Neural progenitor cell (in vitro differentiated cells): ENCODE measurements at regions not wholly inside any gene's neighbourhood (a gene's known extent, or its start where the extent isn't known, plus 50 kb on each side); places are given as distances from the start of the nearest gene placed in this dataset.

Source experiments
- DNase-seq: peaks from one replicate; pipeline ENCODE4 v3.0.0-alpha.2; 2016; ENCODE audit warnings: low spot score
- H2AFZ ChIP-seq: fragments of 200-600 bp; sonication (generic); replicated peaks from 2 replicates; pipeline ENCODE4 v1.6.1; 2016; ENCODE audit warnings: antibody characterized with exemption
- H3F3A ChIP-seq: fragments of 200-600 bp; sonication (generic); 2 replicates; pipeline ENCODE4 v1.6.1; 2016; ENCODE audit warnings: antibody characterized with exemption, low read depth
- H3K27ac ChIP-seq: fragments of 200-600 bp; sonication (generic); 2 replicates; pipeline ENCODE4 v1.5.1; 2016; ENCODE audit warnings: mild to moderate bottlenecking
- H3K27me3 ChIP-seq: fragments of 200-600 bp; sonication (generic); 2 replicates; pipeline ENCODE4 v1.6.1; 2016; ENCODE audit warnings: mild to moderate bottlenecking, moderate library complexity
- H3K36me3 ChIP-seq: fragments of 200-600 bp; sonication (generic); 2 replicates; pipeline ENCODE4 v1.5.1; 2016
- H3K4me1 ChIP-seq: fragments of 200-600 bp; sonication (generic); 2 replicates; pipeline ENCODE4 v1.6.1; 2016; ENCODE audit warnings: mixed run types
- H3K4me2 ChIP-seq: fragments of 200-600 bp; sonication (generic); 2 replicates; pipeline ENCODE4 v1.6.1; 2016
- H3K4me3 ChIP-seq: fragments of 200-600 bp; sonication (generic); 2 replicates; pipeline ENCODE4 v1.5.1; 2016
- H3K79me2 ChIP-seq: fragments of 200-600 bp; sonication (generic); 2 replicates; pipeline ENCODE4 v1.6.1; 2016; ENCODE audit warnings: low read depth
- H3K9ac ChIP-seq: fragments of 200-600 bp; sonication (generic); 2 replicates; pipeline ENCODE4 v1.6.1; 2016
- H3K9me3 ChIP-seq: fragments of 200-600 bp; sonication (generic); 2 replicates; pipeline ENCODE4 v1.5.1; 2016; ENCODE audit warnings: low read depth
- H4K20me1 ChIP-seq: fragments of 200-600 bp; sonication (generic); 2 replicates; pipeline ENCODE4 v1.6.1; 2016; ENCODE audit warnings: low read depth
- H3K27ac Mint-ChIP-seq: 3 replicates; pipeline ENCODE4 v1.8.0; 2021; ENCODE audit warnings: mixed read lengths
- H3K27me3 Mint-ChIP-seq: 2 replicates; pipeline ENCODE4 v1.8.0; 2022; ENCODE audit warnings: low read depth, mild to moderate bottlenecking, inconsistent platforms, moderate library complexity, mixed read lengths; ENCODE audit not compliant: insufficient read depth
- H3K36me3 Mint-ChIP-seq: 3 replicates; pipeline ENCODE4 v1.8.0; 2021; ENCODE audit warnings: mixed read lengths
- H3K4me1 Mint-ChIP-seq: 3 replicates; pipeline ENCODE4 v1.8.0; 2021; ENCODE audit warnings: mixed read lengths
- H3K4me3 Mint-ChIP-seq: 3 replicates; pipeline ENCODE4 v1.8.0; 2021; ENCODE audit warnings: mild to moderate bottlenecking, moderate library complexity, mixed read lengths
- H3K9me3 Mint-ChIP-seq: 3 replicates; pipeline ENCODE4 v1.8.0; 2020; ENCODE audit warnings: mixed read lengths
- EZH2 ChIP-seq: fragments of 200-600 bp; sonication (generic); IDR thresholded peaks from 2 replicates; pipeline ENCODE4 v1.6.1; 2017; ENCODE audit warnings: antibody characterized with exemption, mild to moderate bottlenecking, moderate library complexity
- EZH2phosphoT487 ChIP-seq: fragments of 200-600 bp; sonication (generic); IDR thresholded peaks from 2 replicates; pipeline ENCODE4 v1.6.1; 2017; ENCODE audit warnings: antibody characterized with exemption
- TF ChIP-seq, protein P1 (sequence below): fragments of 200-600 bp; sonication (generic); IDR thresholded peaks from 2 replicates; pipeline ENCODE4 v1.5.1; 2017; ENCODE audit warnings: antibody characterized with exemption, mild to moderate bottlenecking

DNA sequence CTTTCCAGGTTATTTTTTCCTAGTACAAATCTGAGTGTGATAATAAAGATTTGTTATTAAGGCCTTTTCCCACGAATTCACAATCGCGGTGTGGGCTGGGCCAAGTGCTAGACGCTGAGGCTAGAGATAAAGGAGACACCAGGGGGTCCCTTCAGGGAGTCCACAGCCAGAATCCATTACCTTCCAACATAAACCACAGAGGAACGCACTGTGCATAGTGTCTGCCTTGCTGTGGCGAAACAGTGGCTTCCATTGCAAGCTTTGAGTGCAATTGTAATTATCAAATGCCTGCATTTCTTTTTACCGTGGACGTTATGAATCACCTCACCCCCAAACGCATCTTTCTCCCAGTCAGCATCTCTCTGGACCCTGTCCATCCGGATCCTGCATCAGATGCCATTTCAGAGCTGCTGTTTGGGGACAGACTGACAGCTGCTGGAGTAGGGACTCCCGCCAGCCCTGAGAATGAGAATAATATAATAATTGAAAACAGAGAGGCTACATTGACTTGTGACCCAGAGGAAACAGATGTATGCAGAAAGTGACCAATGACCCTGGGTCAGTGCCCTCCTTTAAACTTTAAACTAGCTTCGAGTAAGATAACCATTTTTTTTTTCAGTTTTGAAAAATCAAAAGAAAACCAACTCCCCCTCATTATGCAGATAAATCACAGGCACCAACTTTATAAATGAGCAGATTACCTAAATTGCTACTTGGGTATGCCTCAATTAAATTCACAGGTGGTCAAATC lies 456.2 kb upstream of the NRP1 start:
- Histone ChIP-seq H3K4me3 (no peak overlapping the region), H3K36me3 (no peaks in the 10 kb centered on the region), H3K79me2 (no peaks in the 10 kb centered on the region), H3K27ac (no peak overlapping the region), H2AFZ (no peak overlapping the region), H3K4me1 (peaks cover 14% of the 10 kb centered on the region), H3K4me2 (no peak overlapping the region), H4K20me1 (no peaks in the 10 kb centered on the region), H3K9ac (no peak overlapping the region), H3K27me3 (no peaks in the 10 kb centered on the region), H3F3A (no peaks in the 10 kb centered on the region), H3K9me3 (no peaks in the 10 kb centered on the region)
- Mint-ChIP-seq H3K9me3 (no peaks in the 10 kb centered on the region), H3K27ac (peak overlapping the region; percentile 43), H3K36me3 (no peaks in the 10 kb centered on the region), H3K27me3 (peaks cover 2% of the 10 kb centered on the region), H3K4me3 (peak overlapping the region; percentile 19), H3K4me1 (peaks cover 28% of the 10 kb centered on the region)
- DNase-seq, result no peak
- TF ChIP-seq, protein P1, sequence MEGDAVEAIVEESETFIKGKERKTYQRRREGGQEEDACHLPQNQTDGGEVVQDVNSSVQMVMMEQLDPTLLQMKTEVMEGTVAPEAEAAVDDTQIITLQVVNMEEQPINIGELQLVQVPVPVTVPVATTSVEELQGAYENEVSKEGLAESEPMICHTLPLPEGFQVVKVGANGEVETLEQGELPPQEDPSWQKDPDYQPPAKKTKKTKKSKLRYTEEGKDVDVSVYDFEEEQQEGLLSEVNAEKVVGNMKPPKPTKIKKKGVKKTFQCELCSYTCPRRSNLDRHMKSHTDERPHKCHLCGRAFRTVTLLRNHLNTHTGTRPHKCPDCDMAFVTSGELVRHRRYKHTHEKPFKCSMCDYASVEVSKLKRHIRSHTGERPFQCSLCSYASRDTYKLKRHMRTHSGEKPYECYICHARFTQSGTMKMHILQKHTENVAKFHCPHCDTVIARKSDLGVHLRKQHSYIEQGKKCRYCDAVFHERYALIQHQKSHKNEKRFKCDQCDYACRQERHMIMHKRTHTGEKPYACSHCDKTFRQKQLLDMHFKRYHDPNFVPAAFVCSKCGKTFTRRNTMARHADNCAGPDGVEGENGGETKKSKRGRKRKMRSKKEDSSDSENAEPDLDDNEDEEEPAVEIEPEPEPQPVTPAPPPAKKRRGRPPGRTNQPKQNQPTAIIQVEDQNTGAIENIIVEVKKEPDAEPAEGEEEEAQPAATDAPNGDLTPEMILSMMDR, result no peak
- TF ChIP-seq EZH2phosphoT487 (no peak), EZH2 (no peak)

DNA sequence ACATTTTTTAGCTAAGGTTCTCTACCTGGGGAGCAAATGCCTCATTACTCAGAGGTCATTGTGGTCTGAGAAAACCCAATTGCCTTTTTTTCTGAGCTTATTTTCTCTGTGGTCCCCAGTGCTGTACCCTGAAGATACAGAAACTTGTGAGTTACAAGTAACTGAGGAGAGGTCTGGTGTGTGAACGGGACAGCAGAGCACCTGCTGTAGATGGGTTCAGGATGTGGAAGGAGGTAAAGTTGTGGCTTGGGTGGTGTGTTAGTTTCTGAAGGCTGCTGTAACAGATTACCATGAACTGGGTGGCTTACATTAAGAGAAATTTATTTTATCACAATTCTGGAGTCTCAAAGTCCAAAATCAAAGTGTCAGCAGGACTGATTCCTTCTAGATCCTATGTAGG lies 449.1 kb upstream of the NRP1 start:
- H4K20me1 ChIP-seq, result no peaks in the 10 kb centered on the region
- H3K9me3 ChIP-seq, result no peaks in the 10 kb centered on the region
- no peak overlapping the region for H3K4me2 ChIP-seq
- H3F3A ChIP-seq, result no peaks in the 10 kb centered on the region
- peaks cover 10% of the 10 kb centered on the region for H3K9me3 Mint-ChIP-seq
- no peak for DNase-seq
- H3K4me3 ChIP-seq, result no peak overlapping the region
- H3K4me1 Mint-ChIP-seq, result peaks cover 5% of the 10 kb centered on the region
- H3K27ac Mint-ChIP-seq, result peak overlapping the region; percentile 21
- TF ChIP-seq EZH2phosphoT487 (no peak), EZH2 (no peak)
- TF ChIP-seq, protein P1, result no peak
- H3K36me3 Mint-ChIP-seq, result no peaks in the 10 kb centered on the region
- no peak overlapping the region for H3K4me3 Mint-ChIP-seq
- H3K9ac ChIP-seq, result no peak overlapping the region
- H3K27ac ChIP-seq, result no peak overlapping the region
- no peaks in the 10 kb centered on the region for H3K79me2 ChIP-seq
- H3K27me3 ChIP-seq, result no peaks in the 10 kb centered on the region
- H2AFZ ChIP-seq, result no peak overlapping the region
- H3K4me1 ChIP-seq, result no peaks in the 10 kb centered on the region
- peaks cover 9% of the 10 kb centered on the region for H3K27me3 Mint-ChIP-seq
- no peaks in the 10 kb centered on the region for H3K36me3 ChIP-seq

DNA sequence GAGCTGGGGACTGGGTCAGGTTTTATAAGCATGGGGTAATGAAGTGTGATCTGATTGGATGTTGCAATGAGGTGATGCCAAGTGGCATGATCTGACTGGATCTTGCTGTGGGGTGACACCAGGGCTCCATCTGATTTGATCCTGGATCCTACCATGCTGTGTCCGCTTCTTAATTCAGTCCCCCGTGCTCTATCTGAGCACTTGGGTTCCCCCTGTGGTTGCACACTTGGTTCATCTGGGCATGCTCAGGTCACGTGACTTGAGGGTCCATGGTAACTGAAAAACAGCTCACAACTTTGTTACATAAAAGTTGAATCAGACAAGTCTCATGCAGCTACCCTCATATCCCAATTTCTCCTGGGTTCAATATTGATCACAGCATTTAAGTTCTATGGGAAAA lies 448.6 kb upstream of the NRP1 start:
- no peaks in the 10 kb centered on the region for H4K20me1 ChIP-seq
- Mint-ChIP-seq H3K4me3 (no peak overlapping the region), H3K4me1 (peaks cover 4% of the 10 kb centered on the region), H3K27ac (no peak overlapping the region), H3K9me3 (peaks cover 10% of the 10 kb centered on the region), H3K27me3 (peaks cover 9% of the 10 kb centered on the region), H3K36me3 (no peaks in the 10 kb centered on the region)
- H3K4me1 ChIP-seq, result no peaks in the 10 kb centered on the region
- no peaks in the 10 kb centered on the region for H3K36me3 ChIP-seq
- DNase-seq, result no peak
- TF ChIP-seq EZH2, result no peak
- TF ChIP-seq, protein P1, result no peak
- no peak overlapping the region for H2AFZ ChIP-seq
- no peak overlapping the region for H3K4me2 ChIP-seq
- H3K27me3 ChIP-seq, result no peaks in the 10 kb centered on the region
- H3K4me3 ChIP-seq, result no peak overlapping the region
- no peak overlapping the region for H3K9ac ChIP-seq
- no peaks in the 10 kb centered on the region for H3K79me2 ChIP-seq
- no peaks in the 10 kb centered on the region for H3F3A ChIP-seq
- H3K27ac ChIP-seq, result no peak overlapping the region
- H3K9me3 ChIP-seq, result no peaks in the 10 kb centered on the region
